Effector CD8-positive, alpha-beta T cell (primary cell): ENCODE measurements at regions not wholly inside any gene's neighbourhood (a gene's known extent, or its start where the extent isn't known, plus 50 kb on each side); places are given as distances from the start of the nearest gene placed in this dataset.
"Not testable (repeated sequence)": the region's sequence is repeated elsewhere in the genome, so short reads cannot be mapped to it uniquely, and the experiment has no call there.

Source experiments
- DNase-seq: peaks from one replicate; lab custom pipeline; 2025; lab: John Stamatoyannopoulos, UW

GRCh38 chr9:96131825-96132224, 170.2 kb downstream of the HSD17B3 start:
- DNase-seq, result no peak

- no peak for DNase-seq
Observed at GRCh38 chr9:96130970-96131369, 171.0 kb downstream of the HSD17B3 start.

- no peak for DNase-seq
Observed at GRCh38 chr9:96129747-96130146, 172.2 kb downstream of the HSD17B3 start.

- no peak for DNase-seq
Observed at GRCh38 chr9:96128880-96129279, 173.1 kb downstream of the HSD17B3 start.

- DNase-seq, result no peak
Observed at GRCh38 chr9:96126321-96126881, 175.6 kb downstream of the HSD17B3 start.

- no peak for DNase-seq
Observed at GRCh38 chr9:96125624-96126023, 176.4 kb downstream of the HSD17B3 start.

GRCh38 chr9:96122751-96123150, 179.2 kb downstream of the HSD17B3 start:
- no peak for DNase-seq

GRCh38 chr9:96122282-96122681, 179.7 kb downstream of the HSD17B3 start:
- DNase-seq, result no peak

- no peak for DNase-seq
Observed at GRCh38 chr9:96121136-96121535, 180.8 kb downstream of the HSD17B3 start.

GRCh38 chr9:96117398-96118080, 184.4 kb downstream of the HSD17B3 start:
- no peak for DNase-seq

GRCh38 chr9:96116275-96117064, 185.5 kb downstream of the HSD17B3 start:
- DNase-seq, result no peak

GRCh38 chr9:96115836-96116235, 186.1 kb downstream of the HSD17B3 start:
- DNase-seq, result no peak

- DNase-seq, result no peak
Observed at GRCh38 chr9:96113032-96113431, 188.9 kb downstream of the HSD17B3 start.

- DNase-seq, result no peak
Observed at GRCh38 chr9:96109680-96110351, 192.2 kb downstream of the HSD17B3 start.

GRCh38 chr9:96108691-96109380, 193.1 kb downstream of the HSD17B3 start:
- DNase-seq, result no peak

GRCh38 chr9:96107436-96107835, 194.5 kb downstream of the HSD17B3 start:
- no peak for DNase-seq

- DNase-seq, result no peak
Observed at GRCh38 chr9:96100385-96101300, 201.3 kb downstream of the HSD17B3 start.

GRCh38 chr9:96090630-96091029, 211.3 kb downstream of the HSD17B3 start:
- DNase-seq, result not testable (repeated sequence)

GRCh38 chr9:96089452-96090085, 212.4 kb downstream of the HSD17B3 start:
- DNase-seq, result no peak

GRCh38 chr9:96088510-96088909, 213.0 kb downstream of the ERCC6L2 start:
- DNase-seq, result no peak
